C4-2B (cell line): ENCODE measurements at regions not wholly inside any gene's neighbourhood (a gene's known extent, or its start where the extent isn't known, plus 50 kb on each side); places are given as distances from the start of the nearest gene placed in this dataset.

Experiments used
- H3K27ac ChIP-seq: fragments of 450-650 bp; 2 replicates; pipeline ENCODE4 v1.5.1; 2017
- CTCF ChIP-seq: fragments of 450-650 bp; conservative IDR thresholded peaks from 2 replicates; pipeline ENCODE4 v1.5.1; 2017; ENCODE audit warnings: mild to moderate bottlenecking
- ZFX ChIP-seq: fragments of 450-650 bp; IDR thresholded peaks from 2 replicates; pipeline ENCODE4 v1.6.1; 2017

GRCh38 chr6:132995432-132995831 lies 181.1 kb downstream of the RPS12 start:
- H3K27ac ChIP-seq = no peak overlapping the region
- TF ChIP-seq CTCF = no peak
- TF ChIP-seq ZFX = no peak

GRCh38 chr6:132998418-132998817 lies 184.0 kb downstream of the RPS12 start:
- no peak overlapping the region for H3K27ac ChIP-seq
- TF ChIP-seq ZFX = no peak

GRCh38 chr6:133001040-133001565 lies 186.7 kb downstream of the RPS12 start:
- no peak overlapping the region for H3K27ac ChIP-seq
- no peak for TF ChIP-seq ZFX
- no peak for TF ChIP-seq CTCF

GRCh38 chr6:133004304-133004884 lies 190.0 kb downstream of the RPS12 start:
- H3K27ac ChIP-seq = no peak overlapping the region
- TF ChIP-seq ZFX (no peak), CTCF (no peak)

- no peak overlapping the region for H3K27ac ChIP-seq
- no peak for TF ChIP-seq CTCF
Observed at GRCh38 chr6:133012774-133013173, 198.4 kb downstream of the RPS12 start.

GRCh38 chr6:133016631-133017030 lies 202.3 kb downstream of the RPS12 start:
- TF ChIP-seq ZFX = no peak
- no peak for TF ChIP-seq CTCF
- no peak overlapping the region for H3K27ac ChIP-seq

GRCh38 chr6:133017581-133017980 lies 203.2 kb downstream of the RPS12 start:
- H3K27ac ChIP-seq = no peak overlapping the region
- TF ChIP-seq ZFX = no peak
- TF ChIP-seq CTCF = no peak

- TF ChIP-seq ZFX (no peak), CTCF (no peak)
- no peak overlapping the region for H3K27ac ChIP-seq
Observed at GRCh38 chr6:133026705-133027104, 212.3 kb downstream of the RPS12 start.
